IMR-90 (cell line): ENCODE measurements at regions not wholly inside any gene's neighbourhood (a gene's known extent, or its start where the extent isn't known, plus 50 kb on each side); places are given as distances from the start of the nearest gene placed in this dataset.

Experiments used
- ATAC-seq: fragments of 200-7000 bp; cut with Tn5 transposase; 2 replicates; pipeline ENCODE4 v1.9.1; 2020; ENCODE audit warnings: low read depth, mild to moderate bottlenecking, moderate library complexity
- BruUV-seq: library from RNA; stranded (reverse); fragments of 400-500 nt; replicated peaks from 2 replicates; lab custom pipeline; 2021; lab: Mats Ljungman, UMichigan
- CTCF ChIA-PET: fragments of 300-600 bp; formaldehyde crosslinking; extraction: SDS; loops from one replicate; lab custom pipeline; 2021; ENCODE audit warnings: antibody characterized with exemption; lab: Yijun Ruan, JAX
- POLR2A ChIA-PET: fragments of 300-600 bp; sonication (Branson Sonifier 250); formaldehyde crosslinking; loops from one replicate; lab custom pipeline; 2022; ENCODE audit warnings: antibody characterized with exemption; ENCODE audit not compliant: unreplicated experiment; lab: Charles Lee
- DNase-seq: peaks from one replicate; pipeline ENCODE4 v3.0.0; 2013
- H2AFZ ChIP-seq: replicated peaks from 2 replicates; pipeline ENCODE3; 2013; ENCODE audit warnings: low read length, mild to moderate bottlenecking; ENCODE audit not compliant: poor library complexity
- H2AK5ac ChIP-seq: 2 replicates; pipeline ENCODE4 v1.6.1; 2013; ENCODE audit warnings: low read depth, low read length, inconsistent platforms
- H2AK9ac ChIP-seq: replicated peaks from 2 replicates; pipeline ENCODE3; 2013; ENCODE audit warnings: mild to moderate bottlenecking, low read depth, low read length, moderate library complexity; ENCODE audit not compliant: poor library complexity
- H2BK120ac ChIP-seq: 2 replicates; pipeline ENCODE4 v1.6.1; 2013; ENCODE audit warnings: low read depth, low read length, inconsistent platforms
- H2BK15ac ChIP-seq: 3 replicates; pipeline ENCODE4 v1.6.1; 2013; ENCODE audit warnings: low read depth, low read length, inconsistent platforms
- H2BK20ac ChIP-seq: 2 replicates; pipeline ENCODE4 v1.6.1; 2013; ENCODE audit warnings: low read depth, mild to moderate bottlenecking, inconsistent platforms, low read length, moderate library complexity
- H2BK5ac ChIP-seq: 2 replicates; pipeline ENCODE4 v1.6.1; 2013; ENCODE audit warnings: mild to moderate bottlenecking, low read depth, low read length, inconsistent platforms; ENCODE audit not compliant: poor library complexity, severe bottlenecking
- H3K14ac ChIP-seq: replicated peaks from 2 replicates; pipeline ENCODE4 v1.6.1; 2013; ENCODE audit warnings: low read depth, low read length, inconsistent platforms
- H3K18ac ChIP-seq: 2 replicates; pipeline ENCODE4 v1.6.1; 2013; ENCODE audit warnings: low read depth, low read length, control low read depth
- H3K23ac ChIP-seq: 2 replicates; pipeline ENCODE4 v1.6.1; 2013; ENCODE audit warnings: low read depth, low read length, inconsistent platforms
- H3K27ac ChIP-seq: 2 replicates; pipeline ENCODE4 v1.5.1; 2013; ENCODE audit warnings: mild to moderate bottlenecking, control low read depth, low read length; ENCODE audit not compliant: insufficient read depth
- H3K27me3 ChIP-seq: 2 replicates; pipeline ENCODE4 v1.6.1; 2013; ENCODE audit warnings: low read length; ENCODE audit not compliant: control insufficient read depth, insufficient read depth
- H3K36me3 ChIP-seq: 2 replicates; pipeline ENCODE4 v1.6.1; 2013; ENCODE audit warnings: low read length, mixed read lengths; ENCODE audit not compliant: control insufficient read depth, insufficient read depth
- H3K4ac ChIP-seq: 2 replicates; pipeline ENCODE4 v1.6.1; 2013; ENCODE audit warnings: low read depth, low read length, inconsistent platforms
- H3K4me1 ChIP-seq: 2 replicates; pipeline ENCODE4 v1.6.1; 2013; ENCODE audit warnings: low read length, mixed read lengths; ENCODE audit not compliant: control insufficient read depth, insufficient read depth
- H3K4me2 ChIP-seq: 2 replicates; pipeline ENCODE4 v1.6.1; 2013; ENCODE audit warnings: low read depth, mild to moderate bottlenecking, control low read depth, low read length, moderate library complexity
- H3K4me3 ChIP-seq: 2 replicates; pipeline ENCODE4 v1.5.1; 2013; ENCODE audit warnings: low read depth, mild to moderate bottlenecking, control low read depth, low read length, moderate library complexity; ENCODE audit not compliant: insufficient read depth
- H3K56ac ChIP-seq: 2 replicates; pipeline ENCODE4 v1.6.1; 2013; ENCODE audit warnings: low read length, inconsistent platforms; ENCODE audit not compliant: insufficient read depth; ENCODE audit errors: extremely low read depth
- H3K79me1 ChIP-seq, 2 experiments: 2 replicates each; pipeline ENCODE4 v1.6.1; 2013; ENCODE audit warnings: low read length in 2 of 2, inconsistent platforms in 1 of 2, low read depth in 1 of 2
- H3K9ac ChIP-seq: 2 replicates; pipeline ENCODE4 v1.6.1; 2013; ENCODE audit warnings: low read depth, low read length, control low read depth
- H3K9me1 ChIP-seq: 2 replicates; pipeline ENCODE4 v1.6.1; 2013; ENCODE audit warnings: low read length, inconsistent platforms; ENCODE audit not compliant: insufficient read depth
- H3K9me3 ChIP-seq: 2 replicates; pipeline ENCODE4 v1.6.1; 2013; ENCODE audit warnings: low read length; ENCODE audit not compliant: control insufficient read depth, insufficient read depth
- H4K20me1 ChIP-seq: 2 replicates; pipeline ENCODE4 v1.6.1; 2013; ENCODE audit warnings: low read length, inconsistent platforms; ENCODE audit not compliant: insufficient read depth
- H4K5ac ChIP-seq: 2 replicates; pipeline ENCODE4 v1.6.1; 2013; ENCODE audit warnings: mild to moderate bottlenecking, low read depth, low read length, control low read depth
- H4K8ac ChIP-seq, 2 experiments: 2 replicates each; pipeline ENCODE4 v1.6.1; 2013; ENCODE audit warnings: low read depth in 2 of 2, low read length in 2 of 2, control low read depth in 1 of 2, inconsistent platforms in 1 of 2
- H4K91ac ChIP-seq: 2 replicates; pipeline ENCODE4 v1.6.1; 2013; ENCODE audit warnings: low read depth, low read length, inconsistent platforms; ENCODE audit not compliant: insufficient read depth
- CEBPB ChIP-seq: IDR thresholded peaks from 2 replicates; pipeline ENCODE4 v1.6.1; 2012; ENCODE audit warnings: low read depth, low read length, improper control_type of control experiment
- FOS ChIP-seq: fragments of 150-350 bp; IDR thresholded peaks from 2 replicates; pipeline ENCODE4 v1.6.1; 2016; ENCODE audit warnings: low read depth, low read length
- MAFK ChIP-seq: IDR thresholded peaks from 2 replicates; pipeline ENCODE4 v1.6.1; 2012; ENCODE audit warnings: low read depth, low read length, improper control_type of control experiment
- MAZ ChIP-seq: IDR thresholded peaks from 2 replicates; pipeline ENCODE4 v1.6.1; 2012; ENCODE audit warnings: low read depth, mild to moderate bottlenecking, low read length, improper control_type of control experiment, moderate library complexity, borderline replicate concordance
- NFE2L2 ChIP-seq: fragments of 150-350 bp; IDR thresholded peaks from 2 replicates; pipeline ENCODE4 v1.6.1; 2016; ENCODE audit warnings: low read depth, mild to moderate bottlenecking, low read length
- POLR2A ChIP-seq: IDR thresholded peaks from 2 replicates; pipeline ENCODE4 v1.6.1; 2012; ENCODE audit warnings: mild to moderate bottlenecking, low read depth, low read length
- RAD21 ChIP-seq: IDR thresholded peaks from 2 replicates; pipeline ENCODE4 v1.6.1; 2012; ENCODE audit warnings: low read length, improper control_type of control experiment
- RCOR1 ChIP-seq: IDR thresholded peaks from 2 replicates; pipeline ENCODE4 v1.6.1; 2012; ENCODE audit warnings: mild to moderate bottlenecking, low read length, improper control_type of control experiment; ENCODE audit not compliant: insufficient replicate concordance
- RFX5 ChIP-seq: IDR thresholded peaks from 2 replicates; pipeline ENCODE4 v1.8.0; 2012; ENCODE audit warnings: low read depth, mild to moderate bottlenecking, low read length, moderate library complexity
- SMC3 ChIP-seq: fragments of 150-350 bp; IDR thresholded peaks from 2 replicates; pipeline ENCODE4 v1.6.1; 2016; ENCODE audit warnings: low read depth, mild to moderate bottlenecking, antibody characterized with exemption, low read length, moderate library complexity
- USF2 ChIP-seq: fragments of 150-350 bp; IDR thresholded peaks from 2 replicates; pipeline ENCODE4 v1.6.1; 2017; ENCODE audit warnings: mild to moderate bottlenecking, antibody characterized with exemption, low read length, low read depth
- WGBS, 2 experiments: methylation state at CpG; one replicate each; pipeline versions ENCODE4 v1.1.5 to v1.1.7; 2013; ENCODE audit warnings: missing lambda C conversion rate in 2 of 2; ENCODE audit not compliant: insufficient read length in 1 of 2; ENCODE audit errors: extremely low coverage in 2 of 2; 5-methylcytosine and 5-hydroxymethylcytosine counted together
- dilution Hi-C: fragments of 300-500 bp; cut with HindIII; formaldehyde crosslinking; loops from one replicate; pipeline ENCODE4 v1.14.3; 2018; ENCODE audit warnings: low sequenced_read_pairs; ENCODE audit not compliant: unreplicated experiment
- in situ Hi-C: fragments of 300-500 bp; cut with MboI; formaldehyde crosslinking; loops from 3 replicates; pipeline ENCODE4 v1.14.3; 2019; ENCODE audit warnings: low sequenced_read_pairs, inconsistent platforms, mixed read lengths
- intact Hi-C: fragments of 100-400 bp; cut with micrococcal nuclease; formaldehyde crosslinking; loops from 2 replicates; pipeline ENCODE4 v1.10.0; 2022
- TF ChIP-seq, protein P1 (sequence below): conservative IDR thresholded peaks from 2 replicates; pipeline ENCODE4 v1.5.1; 2012; ENCODE audit warnings: mild to moderate bottlenecking, low read depth, low read length, improper control_type of control experiment

- Histone ChIP-seq H2AFZ (no peak overlapping the region), H3K18ac (no peak overlapping the region), H4K20me1 (no peaks in the 10 kb centered on the region), H2BK15ac (no peak overlapping the region), H3K79me1 (no peaks in the 10 kb centered on the region), H2BK5ac (no peak overlapping the region), H4K91ac (no peak overlapping the region), H3K9me1 (no peaks in the 10 kb centered on the region), H2AK5ac (no peak overlapping the region), H3K9ac (no peak overlapping the region), H3K27ac (no peak overlapping the region), H3K14ac (no peak overlapping the region), H3K4ac (no peak overlapping the region), H4K8ac (no peak overlapping the region), H3K36me3 (no peaks in the 10 kb centered on the region), H3K4me3 (no peak overlapping the region), H3K23ac (no peak overlapping the region), H4K5ac (no peak overlapping the region), H3K4me2 (no peak overlapping the region), H3K27me3 (no peaks in the 10 kb centered on the region), H2BK120ac (no peak overlapping the region), H3K9me3 (no peaks in the 10 kb centered on the region; the same call in 1 of the 2 replicates), H2BK20ac (no peak overlapping the region), H3K4me1 (no peaks in the 10 kb centered on the region), H3K56ac (no peak overlapping the region), H2AK9ac (no peak overlapping the region)
- dilution Hi-C loops = no loop called here
- WGBS, 2 experiments = no CpG with 5 or more reads among the region's 3 CpGs
- in situ Hi-C loops = no loop called here
- intact Hi-C loops = no loop called here
- ChIA-PET CTCF (no interaction called here), POLR2A (no interaction called here)
- DNase-seq (peak; percentile 19), ATAC-seq (no peak; the same call in 1 of the 2 replicates)
- BruUV-seq = no TSS peak
- TF ChIP-seq, protein P1, sequence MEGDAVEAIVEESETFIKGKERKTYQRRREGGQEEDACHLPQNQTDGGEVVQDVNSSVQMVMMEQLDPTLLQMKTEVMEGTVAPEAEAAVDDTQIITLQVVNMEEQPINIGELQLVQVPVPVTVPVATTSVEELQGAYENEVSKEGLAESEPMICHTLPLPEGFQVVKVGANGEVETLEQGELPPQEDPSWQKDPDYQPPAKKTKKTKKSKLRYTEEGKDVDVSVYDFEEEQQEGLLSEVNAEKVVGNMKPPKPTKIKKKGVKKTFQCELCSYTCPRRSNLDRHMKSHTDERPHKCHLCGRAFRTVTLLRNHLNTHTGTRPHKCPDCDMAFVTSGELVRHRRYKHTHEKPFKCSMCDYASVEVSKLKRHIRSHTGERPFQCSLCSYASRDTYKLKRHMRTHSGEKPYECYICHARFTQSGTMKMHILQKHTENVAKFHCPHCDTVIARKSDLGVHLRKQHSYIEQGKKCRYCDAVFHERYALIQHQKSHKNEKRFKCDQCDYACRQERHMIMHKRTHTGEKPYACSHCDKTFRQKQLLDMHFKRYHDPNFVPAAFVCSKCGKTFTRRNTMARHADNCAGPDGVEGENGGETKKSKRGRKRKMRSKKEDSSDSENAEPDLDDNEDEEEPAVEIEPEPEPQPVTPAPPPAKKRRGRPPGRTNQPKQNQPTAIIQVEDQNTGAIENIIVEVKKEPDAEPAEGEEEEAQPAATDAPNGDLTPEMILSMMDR = no peak
- no peak for TF ChIP-seq CEBPB
- no peak for TF ChIP-seq RCOR1
- TF ChIP-seq MAZ = no peak
- TF ChIP-seq USF2 = no peak
- TF ChIP-seq POLR2A = no peak
- no peak for TF ChIP-seq MAFK
- no peak for TF ChIP-seq NFE2L2
- no peak for TF ChIP-seq SMC3
- TF ChIP-seq FOS = no peak
- TF ChIP-seq RFX5 = no peak
- no peak for TF ChIP-seq RAD21
Measured at GRCh38 chr14:84409435-84409834, 1120.5 kb upstream of the FLRT2 start.
